Brain microvascular endothelial cell (primary cell): ENCODE measurements at regions not wholly inside any gene's neighbourhood (a gene's known extent, or its start where the extent isn't known, plus 50 kb on each side); places are given as distances from the start of the nearest gene placed in this dataset.
"Not testable (repeated sequence)": the region's sequence is repeated elsewhere in the genome, so short reads cannot be mapped to it uniquely, and the experiment has no call there.

Experiments used
- DNase-seq: peaks from one replicate; pipeline ENCODE4 v3.0.0-alpha.2; 2020
- H3K27ac ChIP-seq: fragments of 250-450 bp; sonication (Bioruptor Pico); 2 replicates; pipeline ENCODE4 v1.5.1; 2020; ENCODE audit warnings: mild to moderate bottlenecking, moderate library complexity
- H3K27me3 ChIP-seq: fragments of 250-450 bp; sonication (Bioruptor Pico); replicated peaks from 2 replicates; pipeline ENCODE4 v1.5.1; 2020; ENCODE audit warnings: mild to moderate bottlenecking
- H3K36me3 ChIP-seq: fragments of 250-450 bp; sonication (Bioruptor Pico); replicated peaks from 2 replicates; pipeline ENCODE4 v1.5.1; 2020; ENCODE audit warnings: mild to moderate bottlenecking
- H3K4me3 ChIP-seq: 2 replicates; pipeline ENCODE4 v1.5.1; 2011; ENCODE audit warnings: low read depth, mild to moderate bottlenecking, control low read depth, low read length, moderate library complexity
- CTCF ChIP-seq: IDR thresholded peaks from 2 replicates; pipeline ENCODE4 v1.5.1; 2011; ENCODE audit warnings: low read depth, mild to moderate bottlenecking, moderate library complexity, low read length, control low read depth, inconsistent platforms; ENCODE audit errors: missing control alignments
- in situ Hi-C: cut with HindIII; loops from 2 replicates; pipeline ENCODE4 v1.10.0; 2017; ENCODE audit warnings: low sequenced_read_pairs, low pct_ligation_motif_present

- Histone ChIP-seq H3K4me3 (no peak overlapping the region), H3K27ac (no peak overlapping the region), H3K36me3 (no peaks in the 10 kb centered on the region), H3K27me3 (no peaks in the 10 kb centered on the region)
- no peak for DNase-seq
- in situ Hi-C loops = no loop called here
- no peak for TF ChIP-seq CTCF
Measured at GRCh38 chr13:66154354-66154753, 1075.8 kb downstream of the PCDH9 start.

- Histone ChIP-seq H3K4me3 (no peak overlapping the region), H3K36me3 (no peaks in the 10 kb centered on the region), H3K27me3 (no peaks in the 10 kb centered on the region), H3K27ac (no peak overlapping the region)
- TF ChIP-seq CTCF = no peak
- DNase-seq = no peak
- in situ Hi-C loops = no loop called here
Measured at GRCh38 chr13:66152596-66152995, 1077.5 kb downstream of the PCDH9 start.

- in situ Hi-C loops, DNase-seq, H3K36me3 ChIP-seq, H3K4me3 ChIP-seq, H3K27ac ChIP-seq, H3K27me3 ChIP-seq: not testable (repeated sequence)
Measured at GRCh38 chr13:66144357-66144756, 1085.8 kb downstream of the PCDH9 start.

- no peak for DNase-seq
- in situ Hi-C loops = no loop called here
- Histone ChIP-seq H3K4me3 (no peak overlapping the region), H3K27ac (no peak overlapping the region), H3K36me3 (no peaks in the 10 kb centered on the region), H3K27me3 (no peaks in the 10 kb centered on the region)
- no peak for TF ChIP-seq CTCF
Measured at GRCh38 chr13:66139701-66140100, 1090.4 kb downstream of the PCDH9 start.

- Histone ChIP-seq H3K36me3 (no peaks in the 10 kb centered on the region), H3K27ac (no peak overlapping the region), H3K4me3 (no peak overlapping the region), H3K27me3 (no peaks in the 10 kb centered on the region)
- in situ Hi-C loops = no loop called here
- TF ChIP-seq CTCF = no peak
- DNase-seq = no peak
Measured at GRCh38 chr13:66139250-66139649, 1090.9 kb downstream of the PCDH9 start.

GRCh38 chr13:66138172-66138811 lies 1091.8 kb downstream of the PCDH9 start:
- no peaks in the 10 kb centered on the region for H3K36me3 ChIP-seq
- no peak overlapping the region for H3K4me3 ChIP-seq
- no peak for DNase-seq
- H3K27ac ChIP-seq = no peak overlapping the region
- in situ Hi-C loops = no loop called here
- H3K27me3 ChIP-seq = no peaks in the 10 kb centered on the region
- TF ChIP-seq CTCF = no peak
